ENCODE measurements at regions not wholly inside any gene's neighbourhood (a gene's known extent, or its start where the extent isn't known, plus 50 kb on each side); places are given as distances from the start of the nearest gene placed in this dataset.

DNA sequence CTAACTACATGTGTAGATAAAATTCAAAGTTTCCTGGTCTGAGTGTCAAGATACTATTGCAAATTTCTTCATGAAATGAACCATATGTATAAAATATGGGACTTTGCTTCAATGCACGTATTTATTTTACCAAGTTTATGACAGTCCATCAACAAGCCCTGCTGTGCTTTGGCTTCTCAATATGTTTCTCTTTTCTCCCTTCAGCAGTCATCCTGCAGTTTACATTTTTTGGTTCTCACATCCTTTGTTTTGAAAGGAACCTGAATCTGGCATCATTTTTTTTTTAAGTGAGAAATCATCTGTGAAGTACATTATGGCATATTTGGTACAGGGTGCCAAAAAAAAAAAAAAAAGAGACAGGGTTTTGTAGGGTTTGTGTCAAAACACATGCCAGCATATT, 65.1 kb downstream of the YIPF5 start:
- TF ChIP-seq, protein P1, sequence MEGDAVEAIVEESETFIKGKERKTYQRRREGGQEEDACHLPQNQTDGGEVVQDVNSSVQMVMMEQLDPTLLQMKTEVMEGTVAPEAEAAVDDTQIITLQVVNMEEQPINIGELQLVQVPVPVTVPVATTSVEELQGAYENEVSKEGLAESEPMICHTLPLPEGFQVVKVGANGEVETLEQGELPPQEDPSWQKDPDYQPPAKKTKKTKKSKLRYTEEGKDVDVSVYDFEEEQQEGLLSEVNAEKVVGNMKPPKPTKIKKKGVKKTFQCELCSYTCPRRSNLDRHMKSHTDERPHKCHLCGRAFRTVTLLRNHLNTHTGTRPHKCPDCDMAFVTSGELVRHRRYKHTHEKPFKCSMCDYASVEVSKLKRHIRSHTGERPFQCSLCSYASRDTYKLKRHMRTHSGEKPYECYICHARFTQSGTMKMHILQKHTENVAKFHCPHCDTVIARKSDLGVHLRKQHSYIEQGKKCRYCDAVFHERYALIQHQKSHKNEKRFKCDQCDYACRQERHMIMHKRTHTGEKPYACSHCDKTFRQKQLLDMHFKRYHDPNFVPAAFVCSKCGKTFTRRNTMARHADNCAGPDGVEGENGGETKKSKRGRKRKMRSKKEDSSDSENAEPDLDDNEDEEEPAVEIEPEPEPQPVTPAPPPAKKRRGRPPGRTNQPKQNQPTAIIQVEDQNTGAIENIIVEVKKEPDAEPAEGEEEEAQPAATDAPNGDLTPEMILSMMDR (IDR thresholded peaks at IDR 0.05; ENCODE audit: low read depth, low read length): no peak
- TF ChIP-seq EZH2phosphoT487 (IDR thresholded peaks at IDR 0.05; ENCODE audit: low read depth): no peak
